ENCODE measurements at regions not wholly inside any gene's neighbourhood (a gene's known extent, or its start where the extent isn't known, plus 50 kb on each side); places are given as distances from the start of the nearest gene placed in this dataset.
"Not testable (repeated sequence)": the region's sequence is repeated elsewhere in the genome, so short reads cannot be mapped to it uniquely, and the experiment has no call there.

DNA sequence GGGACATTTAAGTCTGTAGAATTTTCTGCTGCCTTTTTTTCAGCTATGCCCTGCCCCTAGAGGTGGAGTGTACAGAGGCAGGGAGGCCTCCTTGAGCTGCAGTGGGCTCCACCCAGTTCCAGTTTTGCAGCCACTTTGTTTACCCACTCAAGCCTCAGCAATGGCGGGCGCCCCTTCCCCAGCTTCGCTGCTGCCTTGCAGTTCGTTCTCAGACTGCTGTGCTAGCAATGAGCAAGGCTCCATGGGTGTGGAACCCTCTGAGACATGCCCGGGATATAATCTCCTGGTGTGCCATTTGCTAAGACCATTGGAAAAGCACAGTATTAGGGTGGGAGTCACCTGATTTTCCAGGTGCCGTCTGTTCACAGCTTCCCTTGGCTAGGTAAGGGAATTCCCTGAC lies 68.0 kb upstream of the SEMA3E start:
- DNase-seq = not testable (repeated sequence)

DNA sequence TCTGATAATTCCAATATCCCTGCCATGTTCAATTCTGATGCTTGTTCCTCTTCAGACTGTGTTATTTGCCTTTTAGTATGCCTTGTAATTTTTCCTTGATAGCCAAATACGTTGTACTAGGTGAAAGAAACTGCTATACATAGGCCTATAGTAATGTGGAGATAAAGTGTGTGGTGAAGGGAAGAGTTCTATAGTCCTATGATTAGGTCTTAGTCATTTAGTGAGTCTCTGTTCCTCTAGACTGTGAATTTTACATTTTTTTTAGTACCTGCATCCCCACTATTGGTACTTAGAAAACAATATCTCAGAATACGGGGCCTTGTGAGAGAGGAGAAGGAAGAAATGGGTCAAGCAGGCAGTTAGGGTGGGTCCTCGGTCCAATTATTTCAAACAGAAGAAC lies 59.6 kb upstream of the SEMA3E start:
- no peak for DNase-seq

DNA sequence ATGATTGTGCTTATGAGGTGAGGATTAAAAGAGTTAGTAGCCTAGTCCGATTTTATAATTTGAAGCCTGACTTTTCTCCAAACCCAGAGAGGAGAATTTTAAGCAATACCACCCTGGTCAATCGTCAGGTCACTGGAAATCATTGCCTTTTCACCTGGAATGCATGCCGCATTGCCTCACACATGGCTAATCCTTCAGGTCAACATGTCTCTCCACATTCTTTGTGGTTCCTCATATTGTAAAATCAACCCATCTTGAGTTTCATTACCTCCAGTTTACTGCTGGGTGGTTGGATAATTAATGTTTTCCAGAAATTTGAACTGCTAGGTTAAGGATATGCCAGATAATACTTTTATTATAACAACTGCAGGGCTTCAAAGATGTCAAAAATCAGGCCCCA lies 55.6 kb upstream of the SEMA3E start:
- no peak for DNase-seq

DNA sequence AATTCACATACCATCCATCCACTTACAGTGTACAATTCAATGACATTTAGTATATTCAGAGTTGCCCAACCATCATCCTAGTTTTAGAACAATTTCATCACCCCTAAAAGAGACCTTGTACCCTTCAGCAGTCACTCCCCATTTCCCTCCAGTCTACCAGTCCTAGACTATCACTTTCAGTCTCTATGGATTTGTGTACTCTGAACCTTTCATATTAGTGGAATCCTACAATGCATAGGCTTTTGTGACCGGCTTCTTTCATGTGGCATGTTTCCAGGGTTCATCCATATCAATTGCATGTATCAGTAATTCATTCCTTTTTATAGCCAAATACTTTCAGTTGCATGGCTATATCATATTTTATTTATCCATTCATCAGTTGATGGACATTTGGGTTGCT lies 53.5 kb upstream of the SEMA3E start:
- DNase-seq = no peak

DNA sequence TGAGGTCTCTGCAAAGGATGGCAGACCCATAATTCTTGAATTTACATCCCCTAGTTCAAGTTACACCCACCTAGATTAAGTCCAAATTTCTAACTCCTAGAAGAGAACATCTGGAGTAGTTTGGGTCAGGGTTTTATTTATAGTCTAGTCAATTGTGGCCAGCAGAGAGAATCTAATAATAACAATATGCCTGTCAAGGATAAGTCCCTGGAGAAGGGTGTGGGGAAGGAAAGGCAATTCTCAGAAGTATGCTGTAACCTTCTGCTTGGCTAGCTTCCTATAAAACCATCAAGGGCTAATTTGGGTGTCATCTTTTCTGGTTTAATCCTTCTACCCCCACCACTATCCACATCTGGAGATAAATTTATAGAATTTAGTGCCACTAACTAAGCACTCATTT lies 52.8 kb upstream of the SEMA3E start:
- no peak for DNase-seq

Measured in NCI-H2029 treated with DMSO at 0.1 percent for 48 hours (cell line).